Fibroblast of the conjunctiva (primary cell): ENCODE measurements at regions not wholly inside any gene's neighbourhood (a gene's known extent, or its start where the extent isn't known, plus 50 kb on each side); places are given as distances from the start of the nearest gene placed in this dataset.
"Not testable (repeated sequence)": the region's sequence is repeated elsewhere in the genome, so short reads cannot be mapped to it uniquely, and the experiment has no call there.

Source experiments
- DNase-seq: peaks from one replicate; pipeline ENCODE4 v3.0.0-alpha.2; 2010; ENCODE audit warnings: low read depth

DNA sequence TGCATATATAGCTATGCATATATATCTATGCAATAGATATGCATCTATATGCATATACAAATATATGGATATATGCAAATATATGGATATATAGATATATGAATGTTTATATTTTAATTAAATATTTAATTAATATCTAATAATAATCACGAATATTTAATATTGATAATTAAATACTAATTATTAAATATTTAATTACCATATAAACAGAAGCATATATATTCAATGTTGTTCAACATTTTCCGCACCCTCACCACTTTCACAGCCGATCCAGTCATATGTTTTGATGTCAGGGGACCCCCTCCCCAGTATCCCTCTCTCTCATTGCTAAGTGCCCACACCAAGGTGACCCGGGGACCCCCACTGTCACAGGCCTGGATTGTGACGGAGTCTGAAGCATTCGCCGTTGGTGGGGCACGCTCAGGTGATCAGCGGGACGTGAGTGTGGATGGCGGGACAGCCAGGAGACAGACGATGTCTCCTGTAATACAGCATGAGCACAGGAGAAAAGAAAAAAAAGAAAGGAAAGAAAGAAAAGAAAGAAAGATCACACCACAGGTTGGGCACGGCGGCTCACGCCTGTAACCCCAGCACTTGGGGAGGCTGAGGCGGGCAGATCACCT, 199.7 kb downstream of the CRLF2 start:
- no peak for DNase-seq

DNA sequence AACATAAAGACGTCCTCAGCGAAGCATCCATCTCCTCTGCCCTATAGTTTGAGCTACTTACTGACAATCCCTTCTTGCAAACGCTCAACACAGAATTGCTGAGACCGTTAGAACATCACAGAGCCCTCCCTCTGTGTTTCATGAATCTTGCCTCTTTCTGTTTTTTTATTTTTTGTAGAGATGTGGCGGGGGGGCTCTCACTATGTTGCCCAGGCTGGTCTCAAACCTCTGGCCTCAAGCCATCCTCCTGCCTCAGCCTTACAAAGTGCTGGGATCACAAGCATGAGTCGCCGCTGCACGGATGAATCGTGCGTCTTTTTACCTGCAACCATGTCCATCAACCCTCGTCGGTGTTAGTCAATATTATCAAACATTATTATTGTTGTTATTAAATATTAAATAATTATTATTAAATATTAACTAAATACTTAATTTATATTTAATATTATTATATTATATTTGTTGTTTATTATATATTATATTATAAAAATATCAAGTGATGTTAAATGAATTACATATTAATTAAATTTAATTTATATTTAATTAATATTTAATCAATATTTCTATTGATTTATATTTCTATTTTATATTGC, 200.7 kb downstream of the CRLF2 start:
- DNase-seq: no peak

DNA sequence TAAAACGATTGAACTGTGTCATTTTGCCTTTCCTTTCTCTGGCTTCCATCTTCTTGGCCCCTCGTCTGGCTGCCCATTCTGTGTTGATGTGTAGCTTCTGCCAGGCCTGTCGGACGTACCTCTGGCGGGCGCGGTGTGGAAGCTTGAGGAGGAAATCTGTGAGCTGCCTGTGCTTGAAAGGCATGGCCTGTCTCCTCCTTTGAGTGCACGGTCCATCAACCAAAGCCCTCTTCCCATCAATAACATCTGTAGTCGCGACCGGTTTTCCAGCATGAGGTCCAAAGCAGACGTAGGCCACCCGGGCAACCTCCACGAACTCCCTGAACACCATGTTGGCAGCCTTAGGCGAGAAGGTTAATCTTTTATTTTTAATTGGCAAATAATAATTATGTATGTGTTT, 202.7 kb downstream of the CRLF2 start:
- DNase-seq: no peak

DNA sequence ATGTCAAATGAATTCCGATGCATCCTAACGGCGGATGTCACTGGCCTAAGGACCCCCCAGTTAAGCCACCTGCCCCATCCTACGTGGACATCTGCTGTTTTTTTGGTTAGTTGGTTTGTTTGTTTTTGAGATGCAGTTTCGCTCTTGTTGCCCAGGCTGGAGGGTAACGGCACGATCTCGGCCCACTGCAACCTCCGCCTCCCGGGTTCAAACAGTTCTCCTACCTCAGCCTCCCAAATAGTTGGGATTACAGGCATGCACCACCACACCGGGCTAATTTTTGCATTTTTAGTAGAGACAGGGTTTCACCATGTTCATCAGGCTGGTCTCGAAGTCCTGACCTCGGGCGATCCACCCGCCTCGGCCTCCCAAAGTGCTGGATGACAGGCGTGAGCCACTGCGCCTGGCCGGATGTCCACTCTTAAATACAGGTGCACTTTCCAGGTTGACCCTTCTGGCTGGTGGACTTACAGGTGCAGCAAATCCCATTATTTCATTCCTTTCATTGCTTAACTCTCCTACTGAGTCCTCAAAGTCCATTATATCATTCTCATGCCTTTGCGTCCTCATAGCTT, 206.2 kb downstream of the CRLF2 start:
- DNase-seq: no peak

DNA sequence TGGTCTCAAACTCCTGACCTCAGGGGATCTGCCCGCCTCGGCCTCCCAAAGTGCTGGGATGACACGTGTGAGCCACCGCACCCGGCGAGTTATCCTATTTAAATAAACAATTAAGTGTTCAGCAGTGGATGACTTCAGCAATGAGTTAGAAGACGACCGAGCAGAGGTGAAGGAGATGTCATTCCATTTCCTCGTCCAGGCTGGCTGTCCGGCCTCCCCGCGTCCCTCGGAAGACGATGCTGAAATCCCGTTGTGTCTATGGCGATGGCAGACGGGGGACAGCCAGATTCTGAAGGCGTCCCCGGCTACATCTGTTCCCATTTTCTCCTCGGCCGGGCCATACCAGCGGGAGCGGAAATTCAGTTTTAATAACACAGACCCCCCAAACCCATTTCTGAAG, 209.8 kb downstream of the CRLF2 start:
- DNase-seq: no peak

DNA sequence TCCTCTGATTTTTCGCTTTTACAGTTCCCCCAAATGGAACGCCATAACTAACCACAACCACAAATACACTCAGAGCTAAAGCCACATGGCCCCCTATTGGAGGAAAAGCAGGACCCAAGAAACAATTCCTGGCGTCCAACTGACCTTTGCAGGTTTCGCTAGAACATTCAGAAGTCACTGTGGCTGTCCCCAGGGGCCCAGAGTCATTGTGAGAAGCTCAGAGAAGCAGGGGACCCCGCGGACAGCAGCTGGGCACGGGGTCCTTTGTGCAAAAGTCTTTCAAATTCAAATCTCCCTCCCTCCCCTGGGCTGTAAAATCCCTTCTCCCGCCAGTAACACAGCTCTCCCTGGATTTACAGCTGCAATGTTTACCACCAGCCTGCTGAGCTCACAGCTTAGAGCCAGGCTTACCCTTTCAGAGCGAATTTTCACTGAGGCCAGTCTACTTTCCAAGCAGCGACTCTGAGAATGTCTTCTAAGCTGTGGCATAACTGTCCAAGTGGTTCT, 214.8 kb downstream of the CRLF2 start:
- DNase-seq: no peak

DNA sequence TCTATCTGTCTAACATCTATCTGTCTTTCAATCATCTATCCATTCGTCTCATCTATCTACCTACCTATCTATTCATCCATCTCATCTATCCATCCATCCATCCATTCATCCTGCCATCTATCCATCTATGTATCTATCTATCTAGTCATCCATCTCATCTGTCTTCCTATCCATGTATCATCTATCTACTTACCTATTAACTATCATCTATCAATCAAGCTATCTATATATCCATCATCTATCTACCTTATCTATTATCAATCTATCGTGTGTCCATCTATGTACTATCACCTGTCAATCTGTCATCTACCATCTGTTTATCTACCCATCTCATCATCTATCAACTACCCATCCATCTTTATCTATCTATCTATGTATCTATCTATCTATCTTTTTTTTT, 217.7 kb downstream of the CRLF2 start:
- no peak for DNase-seq

DNA sequence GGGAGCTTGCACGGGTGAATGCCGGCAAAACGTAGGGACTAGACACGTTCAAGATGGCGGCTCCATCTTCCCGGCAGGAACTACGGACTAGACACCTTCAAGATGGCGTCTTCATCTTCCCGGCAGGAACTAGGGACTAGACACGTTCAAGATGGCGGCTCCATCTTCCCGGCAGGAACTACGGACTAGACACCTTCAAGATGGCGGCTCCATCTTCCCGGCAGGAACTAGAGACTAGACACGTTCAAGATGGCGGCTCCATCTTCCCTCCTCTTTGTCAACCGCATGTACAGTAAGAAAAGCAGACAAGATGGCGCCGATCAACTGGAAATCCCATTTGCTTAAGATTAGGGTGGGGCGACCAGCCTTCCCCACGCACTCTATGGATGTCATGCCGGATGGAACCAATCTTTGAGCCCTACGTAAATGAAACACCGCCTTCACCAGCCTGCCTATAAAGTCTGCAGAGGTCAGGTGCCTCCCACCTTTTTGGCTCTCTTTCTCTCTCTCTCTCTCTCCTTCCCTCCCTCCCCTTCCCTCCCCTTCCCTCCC, 222.4 kb downstream of the CRLF2 start:
- DNase-seq: peak; percentile 98

DNA sequence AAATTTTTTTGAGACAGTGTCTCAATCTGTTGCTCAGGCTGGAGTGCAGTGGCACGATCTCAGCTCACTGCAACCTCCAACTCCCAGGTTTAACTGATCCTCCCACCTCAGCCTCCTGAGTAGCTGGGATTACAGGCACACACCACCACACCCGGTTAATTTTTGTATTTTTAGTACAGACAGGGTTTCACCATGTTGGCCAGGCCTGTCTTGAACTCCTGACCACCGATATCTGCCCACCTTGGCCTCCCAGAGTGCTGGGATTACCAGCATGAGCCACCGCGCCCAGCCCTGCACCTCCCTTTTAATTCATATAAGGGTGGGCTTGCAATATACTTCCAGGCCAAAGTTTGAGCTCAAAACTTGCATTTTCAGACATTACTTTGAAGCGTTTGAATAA, 223.9 kb downstream of the CRLF2 start:
- DNase-seq: not testable (repeated sequence)

DNA sequence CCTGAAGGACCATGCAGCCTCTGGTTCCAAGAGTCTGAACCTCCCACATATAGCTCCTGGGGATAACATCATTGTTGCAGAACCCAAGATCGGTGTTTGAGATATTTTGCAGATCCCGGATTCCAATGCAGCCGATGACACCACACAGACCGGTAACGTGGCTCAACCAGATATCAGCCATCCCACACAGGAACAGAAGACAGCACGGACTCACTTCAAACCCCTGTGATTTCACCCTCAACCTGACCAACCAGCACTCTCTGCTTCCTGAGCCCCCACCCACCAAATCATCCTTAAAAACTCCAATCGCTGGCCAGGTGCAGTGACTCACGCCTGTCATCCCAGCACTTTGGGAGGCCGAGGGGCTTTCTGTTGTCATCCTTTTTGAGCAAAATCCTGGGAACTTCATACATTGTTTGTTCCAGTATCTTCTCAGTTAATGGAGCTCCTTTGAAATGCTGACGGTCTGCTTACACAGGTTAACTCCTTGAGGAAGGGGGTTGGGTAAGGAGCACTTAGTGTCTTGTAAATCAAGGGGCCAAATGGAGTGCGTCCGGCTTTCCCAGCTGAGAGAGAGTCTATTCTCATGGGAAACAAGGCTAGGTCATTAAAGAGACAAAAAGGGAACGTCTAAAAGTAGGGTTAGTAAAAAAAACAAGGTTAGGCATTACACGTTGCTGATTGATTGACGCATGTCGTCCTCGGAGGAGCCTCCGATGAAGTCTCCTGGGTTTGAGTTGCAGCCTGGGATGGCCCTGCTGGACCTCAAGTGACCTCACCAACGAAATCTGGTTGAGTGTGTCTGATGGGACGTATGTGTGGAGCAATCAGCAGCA, 230.4 kb downstream of the CRLF2 start:
- DNase-seq: no peak

DNA sequence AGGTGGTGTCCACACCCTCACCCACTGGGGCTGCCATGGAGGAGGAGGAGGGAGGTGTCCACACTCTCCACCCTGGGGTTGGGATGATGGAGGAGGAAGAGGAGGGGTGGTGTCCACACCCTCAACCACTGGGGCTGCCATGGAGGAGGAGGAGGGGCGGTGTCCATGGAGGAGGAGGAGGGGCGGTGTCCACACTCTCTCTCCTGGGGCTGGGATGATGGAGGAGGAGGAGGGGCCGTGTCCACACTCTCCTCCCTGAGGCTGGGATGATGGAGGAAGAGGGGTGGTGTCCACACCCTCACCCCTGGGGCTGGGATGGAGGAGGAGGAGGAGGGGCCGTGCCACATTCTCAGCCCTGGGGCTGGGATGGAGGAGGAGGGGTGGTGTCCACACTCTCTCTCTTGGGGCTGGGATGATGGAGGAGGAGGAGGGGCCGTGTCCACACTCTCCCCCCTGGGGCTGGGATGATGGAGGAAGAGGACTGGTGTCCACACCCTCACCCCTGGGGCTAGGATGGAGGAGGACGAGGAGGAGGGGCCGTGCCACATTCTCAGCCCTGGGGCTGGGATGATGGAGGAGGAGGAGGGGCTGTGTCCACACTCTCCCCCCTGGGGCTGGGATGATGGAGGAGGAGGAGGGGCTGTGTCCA, 231.7 kb downstream of the CRLF2 start:
- no peak for DNase-seq

DNA sequence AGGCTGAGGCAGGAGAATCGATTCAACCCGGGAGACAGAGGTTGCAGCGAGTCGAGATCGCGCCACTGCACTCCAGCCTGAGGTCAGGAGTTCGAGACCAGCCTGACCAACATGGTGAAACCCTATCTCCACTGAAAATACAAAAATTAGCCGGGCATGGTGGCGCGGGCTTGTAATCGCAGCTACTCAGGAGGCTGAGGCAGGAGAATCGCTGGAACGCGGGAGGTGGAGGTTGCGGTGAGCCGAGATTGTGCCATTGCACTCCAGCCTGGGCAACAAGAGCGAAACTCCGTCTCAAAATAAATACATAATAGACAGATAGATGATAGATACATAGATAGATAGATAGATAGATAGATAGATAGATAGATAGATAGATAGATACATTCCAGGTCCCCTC, 233.3 kb downstream of the CRLF2 start:
- not testable (repeated sequence) for DNase-seq

DNA sequence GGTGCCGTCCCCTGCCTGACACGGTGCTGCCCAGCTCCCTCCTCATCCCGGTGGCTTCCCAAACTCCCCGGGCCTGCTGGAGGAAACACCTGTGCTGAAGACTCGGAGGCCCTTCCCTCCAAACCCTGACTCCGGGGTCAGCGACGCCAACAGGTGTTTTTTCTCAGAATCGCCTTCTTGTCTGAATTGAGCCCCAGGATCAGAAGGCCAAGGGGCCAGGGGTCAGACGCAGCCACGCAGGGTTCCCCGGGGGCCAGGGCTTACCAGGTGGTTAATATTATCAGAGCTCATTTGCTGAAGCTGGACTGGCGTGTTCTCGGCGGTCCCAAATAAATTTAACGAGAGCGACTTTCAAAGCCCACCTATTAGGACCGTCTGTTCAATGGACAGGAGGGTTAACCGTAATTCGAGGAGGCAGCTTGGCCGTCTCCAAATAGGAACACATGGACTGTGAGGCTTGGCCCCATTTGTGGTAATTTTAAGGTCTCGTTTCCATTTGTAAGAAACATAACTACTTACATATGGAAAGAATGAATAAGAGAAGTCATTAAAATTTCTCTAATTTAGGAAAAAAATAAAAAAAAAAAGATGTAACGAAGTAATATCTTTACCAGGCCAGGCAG, 239.3 kb downstream of the CRLF2 start:
- DNase-seq: no peak

DNA sequence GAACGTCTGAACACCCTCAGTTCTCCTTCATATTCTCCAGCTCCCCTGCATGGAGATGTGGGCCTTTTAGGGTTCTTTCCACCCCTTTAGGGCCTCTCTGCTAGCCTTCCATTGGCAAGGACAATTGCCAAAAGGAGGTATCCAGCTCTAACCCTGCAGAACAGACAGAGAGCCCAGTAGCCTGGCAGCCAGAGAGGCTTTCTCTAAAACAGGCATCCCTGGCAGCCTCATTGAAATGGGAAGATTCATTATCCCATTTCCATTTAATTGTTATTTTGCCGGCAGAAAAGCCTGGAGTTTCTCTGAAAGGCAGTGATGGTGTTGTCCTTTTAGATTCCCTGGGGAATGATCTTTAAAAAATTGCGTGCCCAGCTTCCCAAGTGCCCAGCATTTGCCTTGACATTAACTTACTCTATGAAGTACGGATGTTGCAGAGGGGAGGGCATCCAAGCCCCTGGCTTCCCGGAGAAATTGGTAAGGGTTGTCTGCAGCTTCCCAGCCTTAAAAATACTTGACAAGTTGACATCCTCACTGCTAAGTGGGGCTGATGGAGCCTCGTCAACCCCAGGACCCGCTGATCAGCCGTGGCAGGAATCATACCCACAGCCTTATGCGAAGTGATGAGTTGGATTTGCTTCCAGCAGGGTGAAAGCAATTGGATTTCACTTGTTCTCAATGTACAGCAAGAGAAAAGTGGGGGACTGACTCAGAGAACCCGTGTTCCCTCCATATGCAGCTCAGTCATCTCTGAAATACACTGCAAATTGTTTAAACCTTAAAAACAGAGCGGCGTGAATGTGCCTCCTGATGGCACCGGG, 244.1 kb downstream of the CRLF2 start:
- DNase-seq: no peak

DNA sequence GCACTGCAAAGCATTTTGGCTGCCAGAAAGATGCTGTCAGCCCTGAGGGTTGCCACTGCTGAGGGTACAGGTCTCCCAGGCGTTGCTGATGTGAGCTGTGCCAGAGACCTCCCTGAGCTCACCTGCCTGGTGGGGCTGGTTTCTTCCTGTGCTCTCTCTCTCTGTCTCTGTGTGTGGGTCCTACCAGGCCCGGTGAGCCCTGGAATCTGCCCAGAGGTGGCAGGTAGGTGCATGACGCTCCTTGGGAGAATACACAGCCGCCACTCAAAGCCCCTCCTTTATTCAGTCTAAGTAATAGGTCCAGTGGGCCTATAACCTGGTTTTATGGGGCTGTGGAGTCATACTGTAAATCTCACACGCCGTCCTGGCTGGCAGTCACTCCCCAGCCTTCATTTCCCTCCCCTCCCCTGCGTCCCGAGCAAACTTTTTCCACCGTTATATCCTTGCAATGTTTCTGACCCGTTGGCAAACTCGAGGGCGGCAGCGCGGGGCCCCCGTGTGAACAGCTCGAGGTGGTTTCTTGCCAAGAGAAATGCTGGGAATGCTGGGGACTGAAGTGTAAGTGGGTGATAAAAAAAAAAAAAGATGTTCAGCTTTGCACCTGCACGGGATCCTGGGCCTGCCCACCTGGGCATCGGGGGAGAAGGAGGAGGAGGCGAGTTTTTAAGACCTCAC, 245.9 kb downstream of the CRLF2 start:
- no peak for DNase-seq

DNA sequence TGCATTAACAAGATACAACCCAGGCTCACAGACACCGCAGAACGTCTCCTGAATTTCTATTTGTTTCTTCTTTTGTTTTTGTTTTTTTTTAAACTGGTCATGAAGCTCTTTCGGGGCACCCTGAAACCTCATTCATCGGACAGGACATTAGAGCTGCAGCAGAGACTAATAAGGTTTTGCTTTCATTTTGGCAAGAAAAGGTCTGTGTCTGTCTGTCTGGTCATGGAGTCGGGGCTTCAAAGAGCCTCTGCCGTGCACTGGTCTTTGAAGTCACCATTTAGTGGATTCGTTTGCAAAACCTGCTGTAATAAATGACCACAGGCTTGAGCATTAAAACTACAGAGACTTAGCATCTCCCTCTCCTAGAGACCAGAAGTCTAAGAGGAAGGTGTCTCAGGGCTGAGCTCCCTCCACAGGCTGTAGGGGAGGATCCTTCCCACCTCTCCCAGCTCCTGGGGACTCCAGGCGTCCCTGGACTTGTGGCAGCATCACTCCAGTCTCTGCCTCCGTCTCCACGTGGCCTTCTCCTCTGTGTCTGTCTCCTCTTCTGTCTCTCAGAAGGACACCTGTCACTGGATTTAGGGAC, 247.5 kb downstream of the CRLF2 start:
- no peak for DNase-seq

DNA sequence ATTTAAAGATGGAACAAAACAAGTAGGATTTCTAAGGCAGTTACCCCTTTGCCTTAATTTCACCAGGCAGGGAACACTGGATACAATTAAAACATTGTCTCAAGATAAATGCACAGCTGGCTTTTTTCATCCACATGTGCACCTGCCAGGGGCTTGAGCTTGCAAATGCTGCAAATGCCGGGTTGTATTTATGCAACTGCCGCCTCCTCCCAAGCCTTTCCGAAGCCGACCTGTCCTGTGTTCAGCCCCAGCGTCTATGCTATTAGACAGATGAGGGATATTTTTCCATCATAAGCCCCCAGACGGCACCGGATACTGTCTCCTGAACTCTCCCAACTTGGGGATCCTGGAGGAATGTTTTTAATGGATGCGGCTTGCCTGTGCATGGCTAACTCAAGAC, 251.6 kb downstream of the CRLF2 start:
- no peak for DNase-seq

DNA sequence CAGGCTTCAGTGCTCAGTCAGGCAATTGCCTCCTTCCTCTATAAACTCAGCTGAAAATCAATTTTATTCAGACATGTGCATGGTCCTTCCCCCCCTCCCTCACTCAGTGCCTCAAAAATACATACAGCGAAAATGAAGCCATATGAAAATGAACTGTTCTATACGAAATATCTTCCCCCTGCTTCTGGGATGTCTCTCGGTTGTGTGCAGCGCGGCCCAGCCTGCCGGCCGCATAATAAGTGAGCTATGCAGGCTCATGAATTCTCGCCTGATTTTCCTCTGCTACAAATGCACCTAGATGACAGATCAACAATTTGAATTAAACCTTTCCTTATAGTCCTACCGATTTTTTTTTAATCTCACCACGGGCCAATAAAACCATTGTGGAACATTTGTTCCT, 252.9 kb downstream of the CRLF2 start:
- no peak for DNase-seq

DNA sequence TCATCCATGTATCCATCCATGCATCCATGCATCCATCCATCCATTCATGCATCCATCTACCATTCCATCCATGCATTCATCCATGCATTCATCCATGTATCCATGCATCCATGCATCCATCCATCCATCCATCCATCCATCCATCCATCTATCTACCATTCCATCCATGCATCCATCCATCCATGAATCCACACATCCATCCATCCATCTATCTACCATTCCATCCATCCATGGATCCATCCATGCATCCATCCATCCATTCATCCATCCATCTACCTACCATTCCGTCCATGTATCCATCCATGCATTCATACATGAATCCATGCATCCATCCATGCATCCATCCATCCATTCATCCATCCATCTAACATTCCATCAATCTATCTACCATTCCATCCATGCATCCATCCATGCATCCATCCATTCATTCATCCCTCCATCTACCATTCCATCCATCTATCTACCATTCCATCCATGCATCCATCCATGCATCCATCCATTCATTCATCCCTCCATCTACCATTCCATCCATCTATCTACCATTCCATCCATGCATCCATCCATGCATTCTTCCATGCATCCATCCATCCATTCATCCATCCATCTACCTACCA, 257.2 kb downstream of the CRLF2 start:
- DNase-seq: not testable (repeated sequence)
